ENCODE measurements at regions not wholly inside any gene's neighbourhood (a gene's known extent, or its start where the extent isn't known, plus 50 kb on each side); places are given as distances from the start of the nearest gene placed in this dataset.

GRCh38 chr5:174431504-174431903 lies 292.9 kb upstream of the MSX2 start (continued):
- TF ChIP-seq KDM5A (IDR thresholded peaks at IDR 0.05; ENCODE audit: low read length) = no peak

- no peak for DNase-seq (ENCODE audit: low read depth in 1 of 2, low spot score in 2 of 2)
- no peak overlapping the region for H4K8ac ChIP-seq (ENCODE audit: extremely low read depth, insufficient read depth, low read length)
- H2BK15ac ChIP-seq (ENCODE audit: low read length) = no peak overlapping the region
- no peak overlapping the region for H3K4me2 ChIP-seq (ENCODE audit: insufficient read depth in 1 of 2, low read depth in 2 of 2, low read length in 2 of 2)
- no peaks in the 10 kb centered on the region for H3K9me3 ChIP-seq (ENCODE audit: insufficient read depth in 2 of 2, low read depth in 1 of 2, low read length in 1 of 2)
- 92% methylated on average over 2 of the region's 2 CpGs; no CpG with 5 or more reads in 1 of the 2 experiments for WGBS, 2 experiments (ENCODE audit: extremely low coverage in 1 of 2, insufficient coverage in 1 of 2, insufficient read length in 1 of 2, insufficient replicate concordance in 2 of 2, low coverage in 1 of 2, low lambda C conversion rate in 2 of 2, missing lambda C conversion rate in 1 of 2)
- no peak overlapping the region for H3K9ac ChIP-seq (replicated peaks in 1 of 4; ENCODE audit: extremely low read depth in 1 of 4, low read depth in 3 of 4, low read length in 3 of 4)
- H3K14ac ChIP-seq (ENCODE audit: insufficient read length) = no peak overlapping the region
- no peak overlapping the region for H2AK5ac ChIP-seq (ENCODE audit: low read depth, low read length)
- H3K79me2 ChIP-seq (ENCODE audit: control insufficient read depth in 1 of 2, insufficient read depth in 2 of 2, low read length in 2 of 2) = no peaks in the 10 kb centered on the region
- FAIRE-seq = no peak
- no peak overlapping the region for H2BK120ac ChIP-seq (replicated peaks; ENCODE audit: low read depth, low read length)
- no peaks in the 10 kb centered on the region for H3K4me1 ChIP-seq (replicated peaks in 1 of 4; ENCODE audit: control insufficient read depth in 3 of 4, insufficient read depth in 4 of 4, low read length in 3 of 4)
- H4K91ac ChIP-seq (replicated peaks; ENCODE audit: insufficient read length, low read length) = no peak overlapping the region
- H3K23me2 ChIP-seq (ENCODE audit: low read depth, low read length) = no peaks in the 10 kb centered on the region
- H3K27me3 ChIP-seq (replicated peaks in 1 of 4; ENCODE audit: control insufficient read depth in 3 of 4, extremely low read depth in 1 of 4, insufficient read depth in 3 of 4, low read length in 3 of 4) = no peaks in the 10 kb centered on the region; a peak in 1 of 7 replicates
- H3K27ac ChIP-seq (ENCODE audit: low read depth, low read length) = no peak overlapping the region
- H4K20me1 ChIP-seq (replicated peaks in 1 of 2; ENCODE audit: control insufficient read depth in 1 of 2, insufficient read depth in 2 of 2, low read length in 2 of 2) = no peaks in the 10 kb centered on the region
- POLR2A ChIA-PET (ENCODE audit: partially characterized antibody) = no interaction called here
- no peak overlapping the region for H2AFZ ChIP-seq (ENCODE audit: low read length)
- H4K5ac ChIP-seq (ENCODE audit: insufficient read length, low read depth, low read length) = no peak overlapping the region
- H3K56ac ChIP-seq (replicated peaks; ENCODE audit: insufficient read length, low read depth, low read length) = no peak overlapping the region
- no peak overlapping the region for H3K4ac ChIP-seq (replicated peaks; ENCODE audit: insufficient read length, low read depth, low read length)
- H3K79me1 ChIP-seq (ENCODE audit: low read depth, low read length) = no peaks in the 10 kb centered on the region
- CTCF ChIA-PET (ENCODE audit: partially characterized antibody) = interaction anchor here (0.7 kb wide), 1 partner anchor 148 kb away, joined by 3 read pairs; no protein-coding TSS in a partner anchor
- no peak overlapping the region for H2BK5ac ChIP-seq (ENCODE audit: low read depth, low read length)
- no peak for TF ChIP-seq MAX (IDR thresholded peaks at IDR 0.05)
- H3K18ac ChIP-seq (ENCODE audit: extremely low read depth, low read length) = no peak overlapping the region
- no peak overlapping the region for H3K23ac ChIP-seq (ENCODE audit: insufficient read length)
- no peak overlapping the region for H2BK12ac ChIP-seq (ENCODE audit: low read depth, low read length)
- no peak overlapping the region for H3K4me3 ChIP-seq (ENCODE audit: extremely low read depth in 1 of 4, insufficient read depth in 2 of 4, low read depth in 3 of 4, low read length in 4 of 4)
- no peaks in the 10 kb centered on the region for H3K36me3 ChIP-seq (ENCODE audit: control insufficient read depth in 2 of 4, insufficient read depth in 4 of 4, low read length in 3 of 4)
- no peak overlapping the region for H2BK20ac ChIP-seq (ENCODE audit: low read length)
Measured at GRCh38 chr5:174433098-174433497, 291.3 kb upstream of the MSX2 start.
